Type B pancreatic cell (in vitro differentiated cells): ENCODE measurements at regions not wholly inside any gene's neighbourhood (a gene's known extent, or its start where the extent isn't known, plus 50 kb on each side); places are given as distances from the start of the nearest gene placed in this dataset.

Source experiments
- DNase-seq: peaks from one replicate; pipeline ENCODE4 v3.0.0; 2021; ENCODE audit warnings: mixed read lengths; ENCODE audit not compliant: unreplicated experiment; ENCODE audit errors: extremely low spot score
- H3K27ac Mint-ChIP-seq: 2 replicates; pipeline ENCODE4 v1.8.0; 2021; ENCODE audit warnings: mild to moderate bottlenecking, mixed read lengths
- H3K27me3 Mint-ChIP-seq: 2 replicates; pipeline ENCODE4 v1.8.0; 2021; ENCODE audit warnings: mixed read lengths
- H3K36me3 Mint-ChIP-seq: 2 replicates; pipeline ENCODE4 v1.8.0; 2021; ENCODE audit warnings: mixed read lengths
- H3K4me1 Mint-ChIP-seq: one replicate; pipeline ENCODE4 v1.8.0; 2021; ENCODE audit warnings: mixed read lengths; ENCODE audit not compliant: unreplicated experiment
- H3K4me3 Mint-ChIP-seq: 2 replicates; pipeline ENCODE4 v1.8.0; 2021; ENCODE audit warnings: mild to moderate bottlenecking, mixed read lengths
- H3K9me3 Mint-ChIP-seq: 2 replicates; pipeline ENCODE4 v1.8.0; 2021; ENCODE audit warnings: mixed read lengths
- CTCF ChIP-seq: fragments of 200-600 bp; sonication (generic); conservative IDR thresholded peaks from 2 replicates; pipeline ENCODE4 v1.5.0; 2021; ENCODE audit warnings: antibody characterized with exemption, mild to moderate bottlenecking

- peak; percentile 45 for DNase-seq
- no peaks in the 10 kb centered on the region for H3K36me3 Mint-ChIP-seq
- no peak overlapping the region for H3K4me3 Mint-ChIP-seq
- H3K27me3 Mint-ChIP-seq = peaks cover 23% of the 10 kb centered on the region
- H3K4me1 Mint-ChIP-seq = peaks cover 20% of the 10 kb centered on the region
- no peaks in the 10 kb centered on the region for H3K9me3 Mint-ChIP-seq
- TF ChIP-seq CTCF = no peak
- no peak overlapping the region for H3K27ac Mint-ChIP-seq
Measured at GRCh38 chr1:30191154-30191702, 532.2 kb downstream of the MATN1 start.

- Mint-ChIP-seq H3K36me3 (no peaks in the 10 kb centered on the region), H3K9me3 (no peaks in the 10 kb centered on the region), H3K27ac (no peak overlapping the region), H3K27me3 (peaks cover 23% of the 10 kb centered on the region), H3K4me3 (no peak overlapping the region), H3K4me1 (peaks cover 20% of the 10 kb centered on the region)
- DNase-seq = peak; percentile 44
- TF ChIP-seq CTCF = no peak
Measured at GRCh38 chr1:30190511-30191153, 532.8 kb downstream of the MATN1 start.

- H3K27me3 Mint-ChIP-seq = peaks cover 23% of the 10 kb centered on the region
Measured at GRCh38 chr1:30189818-30190500, 533.4 kb downstream of the MATN1 start.

GRCh38 chr1:30188999-30189398 is 534.4 kb downstream of the MATN1 start:
- Mint-ChIP-seq H3K9me3 (no peaks in the 10 kb centered on the region), H3K27me3 (peaks cover 23% of the 10 kb centered on the region)
- TF ChIP-seq CTCF = no peak

More at GRCh38 chr1:30189818-30190500, 533.4 kb downstream of the MATN1 start:
- TF ChIP-seq CTCF = no peak
- Mint-ChIP-seq H3K36me3 (no peaks in the 10 kb centered on the region), H3K4me1 (peaks cover 15% of the 10 kb centered on the region), H3K4me3 (no peak overlapping the region), H3K9me3 (no peaks in the 10 kb centered on the region), H3K27ac (no peak overlapping the region)
- peak; percentile 61 for DNase-seq

GRCh38 chr1:30188329-30188728 is 535.1 kb downstream of the MATN1 start:
- Mint-ChIP-seq H3K27me3 (peaks cover 19% of the 10 kb centered on the region), H3K4me3 (no peak overlapping the region), H3K36me3 (no peaks in the 10 kb centered on the region), H3K9me3 (no peaks in the 10 kb centered on the region), H3K27ac (no peak overlapping the region), H3K4me1 (peaks cover under 1% of the 10 kb centered on the region)
- DNase-seq = peak; percentile 56
- TF ChIP-seq CTCF = no peak

More at GRCh38 chr1:30188999-30189398, 534.4 kb downstream of the MATN1 start:
- Mint-ChIP-seq H3K27ac (no peak overlapping the region), H3K4me3 (no peak overlapping the region), H3K4me1 (peaks cover 7% of the 10 kb centered on the region), H3K36me3 (no peaks in the 10 kb centered on the region)
- DNase-seq = no peak
